ES-I3 (cell line): ENCODE measurements at regions not wholly inside any gene's neighbourhood (a gene's known extent, or its start where the extent isn't known, plus 50 kb on each side); places are given as distances from the start of the nearest gene placed in this dataset.
A peak's percentile ranks its signal among the peaks of the same experiment; 100 is the strongest.
"Not testable (repeated sequence)": the region's sequence is repeated elsewhere in the genome, so short reads cannot be mapped to it uniquely, and the experiment has no call there.

ENCODE experiments used
- H3K36me3 ChIP-seq: 2 replicates; pipeline ENCODE4 v1.6.1; 2013; ENCODE audit warnings: mild to moderate bottlenecking, low read length, control low read depth, moderate library complexity; ENCODE audit not compliant: insufficient read depth
- H3K4me1 ChIP-seq: 2 replicates; pipeline ENCODE4 v1.6.1; 2013; ENCODE audit warnings: mild to moderate bottlenecking, control low read depth, low read length; ENCODE audit not compliant: insufficient read depth
- H3K9ac ChIP-seq: 2 replicates; pipeline ENCODE4 v1.6.1; 2013; ENCODE audit warnings: low read depth, mild to moderate bottlenecking, low read length, moderate library complexity
- H3K9me3 ChIP-seq: 2 replicates; pipeline ENCODE4 v1.6.1; 2013; ENCODE audit warnings: mild to moderate bottlenecking, low read length, moderate library complexity; ENCODE audit not compliant: control insufficient read depth, insufficient read depth

DNA sequence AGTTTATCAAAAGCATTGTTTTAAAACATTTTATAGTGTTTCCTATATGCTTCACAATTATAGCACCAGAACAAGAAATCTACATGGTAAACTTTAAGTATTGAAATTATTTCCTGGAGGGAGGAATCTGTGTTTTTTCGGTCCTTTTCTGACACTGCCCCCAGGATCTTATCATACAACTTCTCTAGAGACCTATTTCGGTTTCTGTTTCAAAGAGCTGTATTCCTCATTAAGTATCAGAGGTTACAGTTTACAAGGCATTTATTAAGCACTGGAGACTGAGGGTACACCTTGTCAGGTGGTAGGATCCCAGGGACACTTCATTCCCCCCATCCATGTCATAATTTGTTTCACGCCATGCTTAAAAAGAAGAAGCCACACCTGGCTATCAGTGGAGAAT, 146.4 kb downstream of the ATP6V0E2 start:
- H3K4me1 ChIP-seq, H3K9me3 ChIP-seq, H3K36me3 ChIP-seq, H3K9ac ChIP-seq: not testable (repeated sequence)

DNA sequence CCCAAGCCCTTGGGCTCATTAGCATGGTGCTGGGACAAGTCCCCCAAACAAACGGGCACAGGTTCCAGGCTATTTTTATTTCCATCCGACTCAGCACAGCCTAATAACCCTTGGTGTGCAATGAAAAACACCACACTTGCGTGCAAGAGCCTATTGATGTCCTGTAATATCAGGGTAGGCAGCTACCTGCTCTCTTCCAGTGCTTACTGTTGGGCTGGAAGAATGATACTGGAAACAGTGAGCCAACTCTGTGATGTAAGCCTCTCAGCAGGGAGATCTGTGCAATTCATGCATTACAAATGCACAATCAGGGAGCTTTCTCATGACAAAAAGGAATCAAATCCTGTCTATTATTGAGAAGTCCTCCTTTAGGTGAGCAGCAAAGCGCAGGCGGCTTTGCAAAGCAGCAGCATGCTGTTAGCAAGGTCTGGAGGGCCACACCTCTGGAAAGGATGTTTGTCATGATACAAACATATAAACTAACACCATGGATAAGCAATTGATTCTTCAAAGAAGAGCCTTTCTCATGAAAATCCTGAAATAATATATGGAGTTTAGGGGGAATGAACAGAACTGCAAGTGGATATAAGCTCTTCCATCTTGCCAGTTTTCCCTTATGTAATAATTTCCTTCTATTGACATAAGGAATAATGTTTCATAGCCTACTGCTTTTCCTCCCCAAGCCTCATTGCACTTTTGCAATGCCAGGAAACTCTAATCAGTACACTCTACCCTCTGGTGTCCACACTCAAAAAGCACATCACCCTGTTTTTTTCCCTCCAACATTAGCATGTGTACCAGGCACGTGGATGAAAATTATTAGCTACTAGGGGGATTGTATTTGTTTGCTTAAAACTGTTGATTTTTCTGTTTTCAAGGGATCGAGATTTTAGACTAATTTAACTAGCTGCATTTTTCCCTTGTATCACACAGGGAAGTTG, 151.1 kb downstream of the ATP6V0E2 start:
- H3K9me3 ChIP-seq, H3K4me1 ChIP-seq, H3K9ac ChIP-seq, H3K36me3 ChIP-seq: not testable (repeated sequence)

DNA sequence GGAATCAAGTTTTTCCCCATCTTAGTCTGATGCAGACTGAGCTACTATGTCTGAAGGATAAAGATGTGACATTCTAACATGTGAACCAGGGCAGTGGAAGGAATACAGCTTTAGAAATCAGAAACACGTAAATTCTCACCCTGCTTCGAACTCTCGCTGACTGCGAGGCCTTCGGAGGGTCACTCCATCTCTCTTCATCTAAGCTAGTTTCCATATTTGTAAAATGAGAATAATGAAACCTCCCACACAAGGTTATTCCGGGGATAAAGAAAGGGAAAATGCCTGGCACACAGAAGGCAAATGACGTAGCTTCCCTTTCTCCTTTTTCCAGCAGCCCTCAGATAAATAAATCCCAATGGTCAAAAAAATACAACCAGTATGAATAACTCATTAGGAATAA, 152.0 kb downstream of the ATP6V0E2 start:
- not testable (repeated sequence) for H3K9ac ChIP-seq, H3K9me3 ChIP-seq, H3K4me1 ChIP-seq, H3K36me3 ChIP-seq

DNA sequence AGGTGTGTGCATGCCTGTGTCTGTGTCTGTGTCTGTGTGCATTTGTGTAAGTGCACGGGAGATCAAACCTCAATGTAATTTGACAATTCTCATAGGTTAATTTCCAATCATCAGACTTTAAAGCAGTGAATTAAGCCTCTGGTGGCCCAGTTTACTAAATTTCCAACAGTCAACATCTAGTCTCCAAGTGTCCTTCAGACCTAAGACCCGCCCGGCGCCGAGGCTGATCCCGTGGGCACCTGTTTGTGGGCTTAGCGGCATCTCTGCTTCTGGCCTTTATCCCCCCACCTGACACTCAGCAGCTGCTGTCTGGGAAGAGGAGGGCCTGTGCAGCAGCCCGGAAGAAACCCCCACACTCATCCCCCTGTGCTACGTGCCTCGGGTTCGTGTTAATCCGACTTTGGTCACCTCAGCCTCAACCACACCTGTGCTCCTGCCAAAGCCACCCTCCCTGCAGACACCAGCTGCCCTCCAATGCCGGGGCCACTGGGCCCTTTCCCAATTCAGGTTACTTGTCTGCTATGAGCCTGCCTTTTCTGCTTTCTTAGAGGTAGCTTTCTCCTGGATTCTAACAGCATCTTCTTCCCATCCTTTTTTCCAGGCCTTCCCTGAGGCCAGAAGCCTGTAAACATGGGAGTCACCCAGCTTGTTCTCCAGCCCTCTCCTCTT, 154.7 kb downstream of the ATP6V0E2 start:
- H3K9ac ChIP-seq, H3K36me3 ChIP-seq, H3K4me1 ChIP-seq, H3K9me3 ChIP-seq: not testable (repeated sequence)

DNA sequence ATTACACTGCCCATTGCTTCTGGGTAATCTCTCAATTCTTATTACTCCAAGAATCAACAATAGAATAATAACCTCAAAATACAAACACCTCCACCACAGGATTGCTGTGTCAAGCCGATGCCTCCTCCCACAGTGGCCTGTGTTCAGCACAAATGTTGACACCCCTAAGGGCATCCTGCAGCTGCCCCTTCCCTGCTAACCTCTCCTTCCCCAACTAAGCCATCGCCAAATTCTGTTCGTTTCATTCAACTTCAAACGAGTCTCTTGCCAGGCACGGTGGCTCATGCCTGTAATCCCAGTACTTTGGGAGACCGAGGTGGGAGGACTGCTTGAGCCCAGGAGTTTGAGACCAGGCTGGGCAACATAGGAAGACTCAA, 155.2 kb downstream of the ATP6V0E2 start:
- H3K36me3 ChIP-seq, H3K9ac ChIP-seq, H3K4me1 ChIP-seq, H3K9me3 ChIP-seq: not testable (repeated sequence)

DNA sequence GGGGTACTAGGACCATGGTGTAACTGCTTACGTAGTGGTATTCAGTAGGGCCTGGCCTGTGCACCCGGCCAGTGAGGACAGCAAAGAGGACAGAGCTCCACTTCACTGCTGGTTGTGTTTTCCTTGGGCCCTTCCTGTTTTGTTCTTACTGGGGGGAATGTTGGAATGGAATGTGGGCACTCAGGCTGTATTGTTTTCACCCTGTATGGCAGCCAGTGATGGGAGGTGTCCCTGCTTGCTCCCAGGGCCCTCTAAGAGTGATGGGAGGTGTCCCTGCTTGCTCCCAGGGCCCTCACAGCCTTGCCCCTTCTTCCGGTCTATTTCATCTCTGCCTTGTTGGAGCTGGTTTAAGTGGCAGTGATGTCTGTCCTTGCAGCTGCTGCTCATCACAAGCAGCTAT, 158.0 kb downstream of the ATP6V0E2 start:
- H3K9me3 ChIP-seq, H3K9ac ChIP-seq, H3K36me3 ChIP-seq, H3K4me1 ChIP-seq: not testable (repeated sequence)

DNA sequence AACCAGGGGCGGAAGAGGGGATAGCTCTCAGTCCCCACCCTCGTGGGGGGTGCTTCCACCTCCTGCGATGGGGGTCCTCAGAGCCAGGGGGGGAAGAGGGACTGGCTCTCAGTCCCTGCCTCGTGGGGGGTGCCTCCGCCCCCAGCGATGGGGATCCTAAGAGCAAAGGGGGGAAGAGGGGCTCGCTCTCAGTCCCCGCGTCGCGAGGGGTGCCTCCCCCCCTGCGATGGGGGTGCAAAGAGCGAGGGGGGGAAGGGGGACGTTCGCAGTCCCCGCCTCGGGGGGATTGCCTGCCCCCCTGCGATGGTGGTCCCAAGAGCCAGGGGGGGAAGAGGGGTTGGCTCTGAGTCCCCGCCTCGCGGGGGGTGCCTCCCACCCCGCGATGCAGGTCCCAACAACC, 159.9 kb downstream of the ATP6V0E2 start:
- not testable (repeated sequence) for H3K9me3 ChIP-seq, H3K36me3 ChIP-seq, H3K4me1 ChIP-seq, H3K9ac ChIP-seq

DNA sequence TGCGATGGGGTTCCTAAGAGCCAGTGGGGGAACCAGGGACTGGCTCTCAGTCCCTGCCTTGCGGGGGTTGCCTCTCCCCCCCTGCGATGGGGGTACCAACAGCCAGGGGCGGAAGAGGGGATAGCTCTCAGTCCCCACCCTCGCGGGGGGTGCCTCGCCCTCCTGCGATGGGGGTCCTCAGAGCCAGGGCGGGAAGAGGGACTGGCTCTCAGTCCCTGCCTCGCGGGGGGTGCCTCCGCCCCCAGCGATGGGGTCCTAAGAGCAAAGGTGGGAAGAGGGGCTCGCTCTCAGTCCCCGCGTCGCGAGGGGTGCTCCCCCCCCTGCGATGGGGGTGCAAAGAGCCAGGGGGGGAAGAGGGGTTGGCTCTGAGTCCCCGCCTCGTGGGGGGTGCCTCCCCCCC, 162.0 kb downstream of the ATP6V0E2 start:
- H3K9ac ChIP-seq, H3K9me3 ChIP-seq, H3K4me1 ChIP-seq, H3K36me3 ChIP-seq: not testable (repeated sequence)

DNA sequence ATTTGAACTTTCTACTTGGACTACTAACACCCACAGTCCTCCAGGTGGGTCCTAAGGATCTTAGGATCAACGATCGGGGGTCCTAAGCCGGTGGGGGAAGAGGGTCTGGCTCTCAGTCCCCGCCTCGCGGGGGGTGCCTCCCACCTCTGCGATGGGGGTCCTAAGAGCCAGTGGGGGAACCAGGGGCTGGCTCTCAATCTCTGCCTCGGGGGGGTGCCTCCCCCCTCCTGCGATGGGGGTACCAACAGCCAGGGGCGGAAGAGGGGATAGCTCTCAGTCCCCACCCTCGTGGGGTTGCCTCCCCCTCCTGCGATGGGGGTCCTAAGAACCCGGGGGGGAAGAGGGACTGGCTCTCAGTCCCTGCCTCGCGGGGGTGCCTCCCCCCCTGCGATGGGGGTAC, 165.3 kb downstream of the ATP6V0E2 start:
- H3K4me1 ChIP-seq, H3K9ac ChIP-seq, H3K36me3 ChIP-seq, H3K9me3 ChIP-seq: not testable (repeated sequence)

DNA sequence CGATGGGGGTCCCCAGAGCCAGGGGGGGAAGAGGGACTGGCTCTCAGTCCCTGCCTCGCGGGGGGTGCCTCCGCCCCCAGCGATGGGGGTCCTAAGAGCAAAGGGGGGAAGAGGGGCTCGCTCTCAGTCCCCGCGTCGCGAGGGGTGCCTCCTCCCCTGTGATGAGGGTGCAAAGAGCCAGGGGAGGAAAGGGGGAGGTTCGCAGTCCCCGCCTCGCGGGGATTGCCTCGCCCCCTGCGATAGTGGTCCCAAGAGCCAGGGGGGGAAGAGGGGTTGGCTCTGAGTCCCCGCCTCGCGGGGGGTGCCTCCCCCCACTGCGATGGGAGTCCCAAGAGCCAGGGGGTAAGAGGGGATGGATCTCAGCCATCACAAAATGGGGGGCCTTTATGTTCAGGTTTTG, 168.5 kb downstream of the ATP6V0E2 start:
- not testable (repeated sequence) for H3K36me3 ChIP-seq, H3K4me1 ChIP-seq, H3K9me3 ChIP-seq, H3K9ac ChIP-seq

DNA sequence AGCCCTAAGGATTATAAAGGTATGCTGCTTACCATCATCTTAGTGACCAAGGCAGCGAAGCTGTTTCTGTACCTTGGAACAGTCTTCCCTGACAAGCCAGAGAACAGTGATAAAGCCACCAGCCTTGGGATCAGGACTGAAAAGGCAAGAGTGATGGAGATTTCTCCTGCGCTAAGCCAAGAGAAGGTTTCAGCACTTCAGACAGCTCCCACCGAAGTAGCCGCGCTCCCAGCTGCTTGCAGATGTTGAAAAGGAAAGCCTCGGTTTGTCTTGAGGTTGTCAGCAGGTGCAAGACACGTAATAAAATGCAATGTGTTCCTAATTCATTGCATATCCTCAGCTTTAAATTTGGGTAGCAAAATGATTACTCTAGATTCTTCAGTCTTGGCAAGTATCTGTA, 171.0 kb downstream of the ATP6V0E2 start:
- H3K4me1 ChIP-seq, H3K9me3 ChIP-seq, H3K9ac ChIP-seq, H3K36me3 ChIP-seq: not testable (repeated sequence)

DNA sequence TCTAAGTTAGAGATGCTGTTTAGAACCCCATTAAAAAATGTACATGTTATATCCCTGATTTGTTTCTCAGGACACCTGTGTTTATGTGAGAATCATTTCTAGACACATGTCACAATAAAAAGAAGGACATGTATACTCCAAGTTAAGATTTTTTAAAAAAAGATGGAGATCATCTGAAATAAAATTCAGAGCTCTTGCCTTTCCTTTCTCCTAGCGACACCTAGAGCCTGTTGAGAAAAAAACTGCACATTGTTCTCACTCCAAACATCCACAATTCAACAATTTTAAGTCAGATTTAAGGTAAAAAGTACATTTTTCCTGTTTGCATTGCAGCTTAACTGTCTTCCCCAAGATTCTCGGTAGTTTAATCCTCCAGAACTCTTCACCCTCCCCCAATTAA, 171.8 kb downstream of the ATP6V0E2 start:
- not testable (repeated sequence) for H3K4me1 ChIP-seq, H3K9ac ChIP-seq, H3K9me3 ChIP-seq, H3K36me3 ChIP-seq

DNA sequence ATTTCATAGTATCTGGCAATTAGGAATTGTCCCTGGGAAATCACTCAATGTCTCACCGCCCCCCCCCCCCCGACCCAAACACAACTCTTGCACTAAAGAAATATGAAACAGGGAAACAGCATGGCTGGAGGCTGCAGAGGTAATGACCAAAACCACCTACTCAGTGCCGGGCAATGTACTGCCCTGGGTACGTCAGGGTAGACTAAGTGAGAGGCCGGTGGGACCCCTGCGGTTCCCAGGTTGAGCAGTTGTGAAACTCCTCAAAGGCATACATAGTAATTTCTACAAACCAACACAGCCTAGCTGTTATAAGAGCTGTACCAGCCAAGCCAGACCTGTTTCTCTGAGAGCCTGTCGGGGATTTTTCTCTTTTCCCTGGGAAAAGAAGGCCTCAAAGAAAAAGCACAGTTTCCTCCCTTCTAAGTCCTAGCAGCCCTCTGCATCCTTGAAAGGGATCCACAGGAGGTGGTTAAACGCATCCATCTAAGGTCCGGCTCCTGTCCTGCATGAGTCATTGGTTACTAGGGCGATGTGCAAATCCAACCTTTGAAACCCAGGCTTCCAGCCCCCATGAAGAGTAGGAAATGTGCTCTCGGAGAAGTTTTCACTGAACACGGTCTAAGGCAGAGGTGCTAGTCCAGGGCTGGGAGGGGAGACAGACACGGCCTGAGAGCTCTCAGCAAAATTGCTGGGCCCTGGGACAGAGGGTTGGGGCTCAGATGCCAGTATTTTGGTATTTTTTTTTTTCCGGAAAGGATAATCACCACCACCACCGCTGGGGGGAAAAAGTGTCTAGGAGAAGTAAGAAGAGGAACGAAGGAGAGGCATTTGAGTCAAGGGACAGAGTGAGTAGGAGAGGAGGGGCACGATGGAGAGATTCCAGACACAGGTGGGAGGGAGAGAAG, 172.8 kb downstream of the ATP6V0E2 start:
- H3K9me3 ChIP-seq, H3K4me1 ChIP-seq, H3K36me3 ChIP-seq, H3K9ac ChIP-seq: not testable (repeated sequence)

DNA sequence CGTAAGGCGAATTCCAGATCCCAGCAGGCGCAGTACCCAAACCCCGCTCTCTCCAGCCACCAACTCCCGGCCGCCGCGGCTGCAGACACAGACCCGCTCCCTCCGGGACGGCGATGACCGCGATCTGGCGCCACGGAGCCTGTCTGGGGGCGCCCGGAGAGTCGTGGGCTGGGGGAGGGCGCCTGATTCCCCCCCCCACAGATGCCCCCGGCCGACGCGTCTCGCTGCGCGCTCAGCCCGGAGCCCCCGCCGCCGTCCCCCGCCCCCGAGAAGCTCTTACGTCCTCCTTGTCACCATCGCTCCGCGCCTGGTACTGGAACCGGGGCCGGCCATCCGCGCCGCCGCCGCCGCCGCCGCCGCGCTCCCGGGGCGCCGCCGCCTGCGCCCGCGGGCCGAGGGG, 173.6 kb downstream of the ATP6V0E2 start:
- H3K9ac ChIP-seq, H3K4me1 ChIP-seq, H3K9me3 ChIP-seq, H3K36me3 ChIP-seq: not testable (repeated sequence)

DNA sequence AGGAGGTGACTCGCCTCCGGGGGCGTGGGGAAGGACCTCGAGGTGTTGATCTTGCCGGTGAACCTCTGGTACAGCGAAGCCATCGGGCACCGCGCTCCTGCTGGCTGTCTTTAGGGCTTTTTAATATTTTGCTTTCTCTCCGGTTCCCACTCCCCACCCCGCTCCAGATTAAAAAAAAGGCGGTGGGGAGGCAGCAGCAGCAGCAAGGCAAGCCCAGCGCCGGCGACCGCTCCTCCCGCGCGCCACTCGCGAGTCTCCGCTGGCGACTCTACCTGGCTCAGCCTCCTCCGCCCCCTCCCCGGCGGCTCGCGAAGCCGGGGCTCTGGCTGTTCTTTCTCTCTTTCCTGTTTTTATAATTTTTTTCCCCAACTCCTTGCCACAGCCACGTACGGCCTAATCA, 174.0 kb downstream of the ATP6V0E2 start:
- H3K9me3 ChIP-seq, H3K4me1 ChIP-seq, H3K36me3 ChIP-seq: not testable (repeated sequence)
- H3K9ac ChIP-seq = peak overlapping the region; percentile 51; the same call in 1 of the 2 replicates
